ENCODE measurements at regions not wholly inside any gene's neighbourhood (a gene's known extent, or its start where the extent isn't known, plus 50 kb on each side); places are given as distances from the start of the nearest gene placed in this dataset.

DNA sequence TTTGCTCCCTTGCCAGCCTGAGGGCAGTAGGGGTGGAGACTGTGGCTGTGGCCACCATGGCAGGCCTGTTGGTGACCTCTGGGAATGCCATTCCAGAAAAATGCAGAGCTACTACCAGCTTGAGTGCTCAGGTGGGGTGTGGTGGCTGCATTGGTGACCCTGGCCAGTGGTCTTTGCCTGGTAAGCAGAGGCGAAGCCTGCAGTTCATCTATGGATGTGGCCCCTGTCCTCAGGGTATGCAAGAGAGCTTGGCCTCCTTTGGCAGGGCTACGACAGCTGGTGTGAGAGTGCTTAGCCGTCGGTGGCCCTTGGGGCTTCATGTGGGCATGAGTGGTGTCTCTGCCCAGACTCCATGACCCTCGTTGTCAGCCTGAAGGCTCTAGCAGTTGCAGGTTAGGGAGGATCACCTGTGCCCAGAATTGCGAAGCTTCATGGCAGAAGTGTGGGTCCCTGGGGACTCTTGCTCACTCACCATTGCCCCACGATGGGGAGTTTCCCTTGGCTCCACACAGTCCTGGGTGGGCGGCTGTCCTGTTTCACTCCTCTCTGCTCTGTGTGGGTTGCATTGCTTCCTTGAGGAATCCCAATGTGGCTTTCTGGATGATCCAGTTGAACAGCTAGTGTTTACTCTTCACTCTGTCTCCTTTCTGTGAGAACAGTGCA lies 117.9 kb upstream of the CDH12 start:
- DNase-seq, result no peak

DNA sequence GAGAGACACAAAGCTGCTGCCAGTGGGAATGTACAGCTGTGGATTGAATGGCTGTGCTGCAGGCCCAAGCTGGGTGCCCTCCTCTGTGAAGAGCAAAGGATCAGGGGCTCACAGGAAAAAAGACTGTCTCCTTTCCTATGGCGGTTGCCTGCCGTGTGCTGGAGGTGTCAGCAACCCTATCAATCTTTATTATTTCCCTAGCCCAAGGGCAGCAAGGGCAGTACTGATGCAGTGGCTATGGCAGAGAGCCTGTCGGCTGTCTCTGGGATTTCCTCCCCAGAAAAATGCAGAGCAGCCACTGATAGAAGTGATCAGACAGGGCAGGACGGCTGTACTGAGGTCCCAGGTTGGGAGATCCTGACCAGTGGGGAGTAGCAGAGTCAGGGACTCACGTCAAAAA lies 117.3 kb upstream of the CDH12 start:
- no peak for DNase-seq

DNA sequence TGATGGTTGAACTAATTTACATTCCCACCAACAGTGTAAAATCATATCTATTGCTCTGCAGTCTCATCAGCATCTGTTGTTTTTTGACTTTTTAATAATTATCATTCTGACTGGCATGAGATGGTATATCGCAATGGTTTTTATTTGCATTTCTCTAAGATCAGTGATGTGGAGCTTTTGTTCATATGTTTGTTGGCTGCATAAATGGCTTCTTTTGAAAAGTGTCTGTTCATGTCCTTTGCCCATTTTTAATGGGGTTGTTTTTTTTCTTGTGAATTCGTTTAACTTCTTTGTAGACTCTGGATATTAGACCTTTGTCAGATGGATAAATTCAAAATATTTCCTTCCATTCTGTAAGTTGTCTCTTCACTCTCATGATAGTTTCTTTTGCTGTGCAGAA lies 115.2 kb upstream of the CDH12 start:
- no peak for DNase-seq

DNA sequence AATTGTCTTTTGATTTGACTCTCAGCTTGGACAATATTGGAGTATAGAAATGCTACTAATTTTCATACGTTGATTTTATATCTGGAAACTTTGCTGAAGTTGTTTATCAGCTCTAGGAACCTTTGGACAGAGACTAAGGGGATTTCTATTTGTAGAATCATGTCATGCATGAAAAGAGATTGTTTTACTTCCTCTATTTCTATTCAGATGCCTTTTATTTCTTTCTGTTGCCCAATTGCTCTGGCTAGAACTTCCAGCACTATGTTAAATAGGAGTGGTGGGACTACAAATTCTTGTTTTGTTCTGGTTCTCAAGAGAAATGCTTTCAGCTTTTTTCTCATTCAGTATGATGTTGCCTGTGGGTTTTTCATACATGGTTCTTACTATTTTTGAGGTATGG lies 112.8 kb upstream of the CDH12 start:
- DNase-seq, result no peak

DNA sequence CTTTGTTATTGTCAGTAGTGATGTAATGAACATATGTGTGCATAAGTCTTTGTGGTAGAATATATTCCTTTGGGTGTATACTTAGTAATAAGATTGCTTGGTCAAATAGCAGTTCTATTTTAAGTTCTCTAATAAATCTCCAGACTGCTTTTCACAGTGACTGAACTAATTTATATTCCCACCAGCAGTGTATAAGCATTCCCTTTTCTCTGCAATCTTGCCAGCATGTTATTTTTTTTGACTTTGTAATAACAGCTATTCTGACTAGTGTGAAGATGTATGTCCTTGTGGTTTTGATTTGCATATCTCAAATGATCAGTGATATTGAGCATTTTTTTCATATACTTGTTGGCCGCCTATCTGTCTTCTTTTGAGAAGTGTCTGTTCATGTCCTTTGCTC lies 111.5 kb upstream of the CDH12 start:
- DNase-seq, result no peak

DNA sequence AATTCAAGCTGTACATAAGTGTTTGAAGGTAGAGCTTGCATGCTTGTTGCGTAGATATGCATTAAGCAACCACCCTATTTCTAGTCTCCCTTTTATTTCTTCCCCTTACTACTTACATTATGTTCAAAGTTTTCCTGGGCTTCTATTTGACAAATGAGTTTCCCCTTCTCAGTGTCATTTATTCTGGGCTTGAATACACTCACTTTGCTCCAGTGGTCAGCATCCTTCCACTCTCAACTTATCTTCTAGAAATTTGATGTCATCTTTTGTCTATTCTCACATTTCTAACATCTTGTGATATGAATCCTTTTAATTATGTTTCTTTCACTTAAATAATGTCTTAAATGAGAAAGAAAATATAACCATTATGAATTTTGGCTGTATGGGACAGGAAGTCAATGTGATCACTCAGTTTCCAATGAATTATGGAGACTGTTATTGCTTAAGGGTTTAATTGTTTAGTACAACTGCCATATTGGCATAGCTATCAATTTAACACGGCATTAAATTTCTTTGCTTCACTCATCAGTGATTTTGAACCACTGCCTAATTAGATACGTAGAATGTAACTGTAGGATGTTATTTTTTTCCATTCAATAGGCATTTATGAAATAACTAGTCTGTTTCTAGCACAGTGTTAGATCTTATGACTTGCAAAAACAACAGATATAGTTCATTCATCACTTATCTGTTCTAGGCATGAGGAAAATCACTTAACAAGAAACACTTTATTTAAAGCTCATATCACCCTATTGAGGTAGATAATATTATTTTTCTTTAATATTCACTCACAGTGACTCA lies 105.5 kb upstream of the CDH12 start:
- no peak for DNase-seq

- DNase-seq, result no peak
Measured at GRCh38 chr5:22947921-22948320, 94.8 kb upstream of the CDH12 start.

- DNase-seq, result no peak
Measured at GRCh38 chr5:22938362-22938761, 85.2 kb upstream of the CDH12 start.

GRCh38 chr5:22928821-22929482 lies 75.8 kb upstream of the CDH12 start:
- DNase-seq, result no peak

GRCh38 chr5:22926574-22926973 lies 73.4 kb upstream of the CDH12 start:
- DNase-seq, result no peak

DNA sequence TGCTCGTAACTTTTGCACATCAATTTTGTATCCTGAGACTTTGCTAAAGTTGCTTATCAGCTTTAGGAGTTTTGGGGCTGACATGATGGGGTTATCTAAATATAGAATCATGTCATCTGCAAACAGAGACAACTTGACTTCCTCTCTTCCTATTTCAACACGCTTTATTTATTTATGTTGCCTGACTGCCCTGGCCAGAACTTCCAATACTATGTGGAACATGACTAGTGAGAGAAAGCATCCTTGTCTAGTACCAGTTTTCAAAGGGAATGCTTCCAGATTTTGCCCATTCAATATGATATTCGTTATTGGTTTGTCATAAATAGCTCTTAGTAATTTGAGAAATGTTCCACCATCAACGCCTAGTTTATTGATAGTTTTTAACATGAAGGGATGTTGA lies 65.4 kb upstream of the CDH12 start:
- no peak for DNase-seq

- no peak for DNase-seq
Measured at GRCh38 chr5:22916393-22916792, 63.2 kb upstream of the CDH12 start.

DNA sequence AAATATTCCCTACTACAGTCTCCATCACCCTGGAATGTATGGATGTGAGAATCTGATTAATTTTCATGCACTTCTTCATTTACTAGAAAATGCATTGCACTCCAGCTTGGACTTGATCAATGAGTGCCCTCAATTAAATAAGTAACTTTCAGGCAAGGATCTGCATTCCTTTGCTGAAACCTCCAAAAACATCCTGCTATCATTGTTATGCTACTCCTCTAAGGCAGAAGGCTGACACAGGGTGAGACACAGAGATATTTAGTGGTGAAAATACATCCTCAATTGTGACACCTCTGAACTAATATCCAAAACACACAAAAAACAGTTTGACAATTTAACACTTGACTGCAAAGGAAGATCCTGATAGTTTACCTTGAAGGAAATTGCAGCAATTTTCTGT lies 57.9 kb upstream of the CDH12 start:
- no peak for DNase-seq

DNA sequence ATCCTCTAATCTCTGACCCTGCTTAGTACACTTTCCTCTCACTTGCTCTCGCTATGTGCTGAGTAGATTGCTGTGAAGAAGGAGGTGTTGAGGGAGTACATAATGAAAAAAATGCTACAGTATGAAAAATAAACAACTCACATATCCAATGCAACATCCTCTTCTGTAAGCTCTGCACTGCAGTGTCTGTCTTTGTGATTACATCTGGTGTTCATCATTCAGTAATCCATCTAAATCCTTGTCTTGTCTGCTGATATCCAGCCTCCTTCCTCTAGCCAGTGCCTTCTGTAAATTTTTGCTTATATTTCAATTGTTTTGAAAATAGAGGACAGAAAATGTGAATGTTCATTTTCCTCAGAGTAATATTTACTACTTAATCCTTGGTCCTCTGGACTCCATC lies 57.4 kb upstream of the CDH12 start:
- no peak for DNase-seq

DNA sequence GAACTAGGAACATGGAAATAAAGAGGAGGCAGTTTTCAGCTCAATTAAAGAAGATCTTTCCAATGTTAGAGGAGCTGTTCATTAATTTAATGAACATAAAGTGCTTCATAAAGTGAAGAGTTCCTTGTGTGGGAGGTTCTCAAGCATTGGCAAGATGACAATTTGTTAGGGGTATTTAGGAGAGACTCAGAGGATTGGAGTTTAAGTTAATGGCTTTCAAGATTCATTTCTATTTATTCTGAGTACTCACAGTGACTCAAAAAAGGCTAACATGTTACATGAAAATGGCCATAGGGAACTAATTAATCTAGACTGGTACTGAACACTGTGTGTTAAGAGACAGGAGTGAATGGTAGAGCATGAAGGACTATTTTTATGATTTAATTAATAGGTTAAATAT lies 55.4 kb upstream of the CDH12 start:
- no peak for DNase-seq

- DNase-seq, result no peak
Measured at GRCh38 chr5:22908129-22908528, 55.0 kb upstream of the CDH12 start.

All from right forelimb (tissue), 1 donor.